ENCODE measurements at regions not wholly inside any gene's neighbourhood (a gene's known extent, or its start where the extent isn't known, plus 50 kb on each side); places are given as distances from the start of the nearest gene placed in this dataset.
"Not testable (repeated sequence)": the region's sequence is repeated elsewhere in the genome, so short reads cannot be mapped to it uniquely, and the experiment has no call there.

DNA sequence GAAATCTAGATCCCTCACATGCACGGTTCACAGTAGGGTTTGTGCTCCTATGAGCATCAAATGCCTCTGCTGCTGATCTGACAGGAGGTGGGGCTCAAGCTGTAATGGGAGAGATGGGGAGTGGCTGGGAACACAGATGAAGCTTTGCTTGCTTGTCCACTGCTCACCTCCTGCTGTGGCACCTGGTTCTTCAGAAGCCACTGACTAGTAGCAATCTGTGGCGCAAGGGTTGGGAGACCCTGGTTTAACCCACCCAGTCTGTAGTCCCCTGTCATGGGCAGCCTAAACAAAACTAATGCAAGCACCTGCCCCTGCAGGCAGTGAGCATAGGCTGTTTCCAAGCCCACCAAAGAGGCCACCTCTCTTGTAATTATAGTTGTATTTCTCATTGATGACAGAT lies 116.6 kb downstream of the SHOX start (continued):
- TF ChIP-seq, protein P1, sequence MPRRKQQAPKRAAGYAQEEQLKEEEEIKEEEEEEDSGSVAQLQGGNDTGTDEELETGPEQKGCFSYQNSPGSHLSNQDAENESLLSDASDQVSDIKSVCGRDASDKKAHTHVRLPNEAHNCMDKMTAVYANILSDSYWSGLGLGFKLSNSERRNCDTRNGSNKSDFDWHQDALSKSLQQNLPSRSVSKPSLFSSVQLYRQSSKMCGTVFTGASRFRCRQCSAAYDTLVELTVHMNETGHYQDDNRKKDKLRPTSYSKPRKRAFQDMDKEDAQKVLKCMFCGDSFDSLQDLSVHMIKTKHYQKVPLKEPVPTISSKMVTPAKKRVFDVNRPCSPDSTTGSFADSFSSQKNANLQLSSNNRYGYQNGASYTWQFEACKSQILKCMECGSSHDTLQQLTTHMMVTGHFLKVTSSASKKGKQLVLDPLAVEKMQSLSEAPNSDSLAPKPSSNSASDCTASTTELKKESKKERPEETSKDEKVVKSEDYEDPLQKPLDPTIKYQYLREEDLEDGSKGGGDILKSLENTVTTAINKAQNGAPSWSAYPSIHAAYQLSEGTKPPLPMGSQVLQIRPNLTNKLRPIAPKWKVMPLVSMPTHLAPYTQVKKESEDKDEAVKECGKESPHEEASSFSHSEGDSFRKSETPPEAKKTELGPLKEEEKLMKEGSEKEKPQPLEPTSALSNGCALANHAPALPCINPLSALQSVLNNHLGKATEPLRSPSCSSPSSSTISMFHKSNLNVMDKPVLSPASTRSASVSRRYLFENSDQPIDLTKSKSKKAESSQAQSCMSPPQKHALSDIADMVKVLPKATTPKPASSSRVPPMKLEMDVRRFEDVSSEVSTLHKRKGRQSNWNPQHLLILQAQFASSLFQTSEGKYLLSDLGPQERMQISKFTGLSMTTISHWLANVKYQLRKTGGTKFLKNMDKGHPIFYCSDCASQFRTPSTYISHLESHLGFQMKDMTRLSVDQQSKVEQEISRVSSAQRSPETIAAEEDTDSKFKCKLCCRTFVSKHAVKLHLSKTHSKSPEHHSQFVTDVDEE (CRISPR knock-in tag; IDR thresholded peaks at IDR 0.05) = no peak

DNA sequence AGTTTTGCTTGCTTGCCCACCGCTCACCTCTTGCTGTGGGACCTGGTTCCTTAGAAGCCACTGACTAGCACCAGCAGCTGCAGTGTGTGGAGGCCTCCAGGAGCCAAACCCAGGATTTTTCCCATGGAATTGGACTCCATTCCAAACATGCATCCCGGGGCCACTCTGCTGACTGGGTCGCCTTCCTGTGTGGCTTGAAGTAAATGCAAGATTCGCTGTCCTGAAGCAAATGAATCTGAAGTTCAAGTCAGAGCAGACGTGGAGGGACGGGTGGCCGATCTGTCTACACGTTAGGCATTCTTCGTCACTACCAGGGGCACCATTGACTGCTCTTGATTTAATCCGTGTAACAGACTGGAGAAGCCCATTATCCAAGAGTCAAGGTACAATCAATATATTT lies 109.0 kb downstream of the SHOX start:
- TF ChIP-seq CSDC2 (CRISPR knock-in tag; IDR thresholded peaks at IDR 0.05) (no peak), ZNF8 (CRISPR knock-in tag; IDR thresholded peaks at IDR 0.05) (no peak), TOX (CRISPR knock-in tag; IDR thresholded peaks at IDR 0.05; ENCODE audit: borderline replicate concordance) (no peak), ZFP30 (CRISPR knock-in tag; IDR thresholded peaks at IDR 0.05) (no peak), RARB (CRISPR knock-in tag; IDR thresholded peaks at IDR 0.05) (no peak), ZNF565 (CRISPR knock-in tag; conservative IDR thresholded peaks at IDR 0.05; ENCODE audit: low read depth) (no peak), ESRRG (CRISPR knock-in tag; IDR thresholded peaks at IDR 0.05) (no peak), TCF4 (CRISPR knock-in tag; IDR thresholded peaks at IDR 0.05; ENCODE audit: borderline replicate concordance) (no peak), PPARA (CRISPR knock-in tag; IDR thresholded peaks at IDR 0.05; ENCODE audit: borderline replicate concordance) (no peak), BACH2 (CRISPR knock-in tag; IDR thresholded peaks at IDR 0.05; ENCODE audit: borderline replicate concordance) (no peak), ZFP3 (CRISPR knock-in tag; IDR thresholded peaks at IDR 0.05) (no peak), ISL1 (CRISPR knock-in tag; IDR thresholded peaks at IDR 0.05) (no peak), GLIS3 (CRISPR knock-in tag; IDR thresholded peaks at IDR 0.05) (no peak), OSR1 (CRISPR knock-in tag; IDR thresholded peaks at IDR 0.05) (no peak), ZNF70 (CRISPR knock-in tag; IDR thresholded peaks at IDR 0.05) (no peak), ARNTL (CRISPR knock-in tag; IDR thresholded peaks at IDR 0.05; ENCODE audit: borderline replicate concordance, low read depth) (no peak)
- TF ChIP-seq, protein P1 (CRISPR knock-in tag; IDR thresholded peaks at IDR 0.05) = no peak
- TF ChIP-seq, protein P2, sequence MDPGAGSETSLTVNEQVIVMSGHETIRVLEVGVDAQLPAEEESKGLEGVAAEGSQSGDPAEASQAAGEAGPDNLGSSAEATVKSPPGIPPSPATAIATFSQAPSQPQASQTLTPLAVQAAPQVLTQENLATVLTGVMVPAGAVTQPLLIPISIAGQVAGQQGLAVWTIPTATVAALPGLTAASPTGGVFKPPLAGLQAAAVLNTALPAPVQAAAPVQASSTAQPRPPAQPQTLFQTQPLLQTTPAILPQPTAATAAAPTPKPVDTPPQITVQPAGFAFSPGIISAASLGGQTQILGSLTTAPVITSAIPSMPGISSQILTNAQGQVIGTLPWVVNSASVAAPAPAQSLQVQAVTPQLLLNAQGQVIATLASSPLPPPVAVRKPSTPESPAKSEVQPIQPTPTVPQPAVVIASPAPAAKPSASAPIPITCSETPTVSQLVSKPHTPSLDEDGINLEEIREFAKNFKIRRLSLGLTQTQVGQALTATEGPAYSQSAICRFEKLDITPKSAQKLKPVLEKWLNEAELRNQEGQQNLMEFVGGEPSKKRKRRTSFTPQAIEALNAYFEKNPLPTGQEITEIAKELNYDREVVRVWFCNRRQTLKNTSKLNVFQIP (CRISPR knock-in tag; IDR thresholded peaks at IDR 0.05; ENCODE audit: borderline replicate concordance, low read depth) = no peak
- TF ChIP-seq, protein P3, sequence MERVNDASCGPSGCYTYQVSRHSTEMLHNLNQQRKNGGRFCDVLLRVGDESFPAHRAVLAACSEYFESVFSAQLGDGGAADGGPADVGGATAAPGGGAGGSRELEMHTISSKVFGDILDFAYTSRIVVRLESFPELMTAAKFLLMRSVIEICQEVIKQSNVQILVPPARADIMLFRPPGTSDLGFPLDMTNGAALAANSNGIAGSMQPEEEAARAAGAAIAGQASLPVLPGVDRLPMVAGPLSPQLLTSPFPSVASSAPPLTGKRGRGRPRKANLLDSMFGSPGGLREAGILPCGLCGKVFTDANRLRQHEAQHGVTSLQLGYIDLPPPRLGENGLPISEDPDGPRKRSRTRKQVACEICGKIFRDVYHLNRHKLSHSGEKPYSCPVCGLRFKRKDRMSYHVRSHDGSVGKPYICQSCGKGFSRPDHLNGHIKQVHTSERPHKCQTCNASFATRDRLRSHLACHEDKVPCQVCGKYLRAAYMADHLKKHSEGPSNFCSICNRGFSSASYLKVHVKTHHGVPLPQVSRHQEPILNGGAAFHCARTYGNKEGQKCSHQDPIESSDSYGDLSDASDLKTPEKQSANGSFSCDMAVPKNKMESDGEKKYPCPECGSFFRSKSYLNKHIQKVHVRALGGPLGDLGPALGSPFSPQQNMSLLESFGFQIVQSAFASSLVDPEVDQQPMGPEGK (CRISPR knock-in tag; IDR thresholded peaks at IDR 0.05; ENCODE audit: borderline replicate concordance) = no peak
- no peak for ATAC-seq

DNA sequence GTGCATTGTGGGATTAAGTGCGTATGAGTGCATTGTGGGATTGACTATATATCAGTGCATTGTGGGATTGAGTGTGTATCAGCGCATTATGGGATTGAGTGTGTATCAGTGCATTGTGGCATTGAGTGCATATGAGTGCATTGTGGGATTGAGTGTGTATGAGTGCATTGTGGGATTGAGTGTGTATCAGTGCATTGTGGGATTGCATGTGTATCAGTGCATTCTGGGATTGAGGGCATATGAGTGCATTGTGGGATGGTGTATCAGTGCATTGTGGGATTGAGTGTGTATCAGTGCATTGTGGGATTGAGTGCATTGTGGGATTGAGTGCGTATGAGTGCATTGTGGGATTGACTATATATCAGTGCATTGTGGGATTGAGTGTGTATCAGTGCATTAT lies 106.4 kb downstream of the SHOX start:
- not testable (repeated sequence) for ATAC-seq

DNA sequence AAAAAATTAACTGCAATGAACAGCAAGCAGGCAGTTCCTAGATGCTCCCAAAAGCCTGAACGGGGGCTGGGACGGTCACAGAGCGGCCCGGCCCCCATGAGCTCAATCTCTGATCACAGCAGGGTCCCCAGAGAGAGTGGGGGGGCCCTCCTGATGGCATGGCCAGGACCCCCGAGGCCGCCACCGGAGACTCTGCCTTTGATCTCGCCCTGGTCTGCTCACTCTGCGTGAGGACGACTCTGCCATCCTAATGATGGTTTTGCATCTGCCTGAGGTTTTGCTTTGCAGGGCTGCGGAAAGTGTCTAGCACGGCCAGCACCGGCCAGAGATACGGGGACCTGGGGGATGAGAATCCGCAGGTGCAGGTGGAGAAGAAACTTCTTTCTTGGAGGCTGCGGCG lies 103.8 kb downstream of the SHOX start:
- TF ChIP-seq ARNTL (CRISPR knock-in tag; IDR thresholded peaks at IDR 0.05; ENCODE audit: borderline replicate concordance, low read depth) (no peak), BACH2 (CRISPR knock-in tag; IDR thresholded peaks at IDR 0.05; ENCODE audit: borderline replicate concordance) (no peak), ZFP3 (CRISPR knock-in tag; IDR thresholded peaks at IDR 0.05) (no peak)
- TF ChIP-seq, protein P4, sequence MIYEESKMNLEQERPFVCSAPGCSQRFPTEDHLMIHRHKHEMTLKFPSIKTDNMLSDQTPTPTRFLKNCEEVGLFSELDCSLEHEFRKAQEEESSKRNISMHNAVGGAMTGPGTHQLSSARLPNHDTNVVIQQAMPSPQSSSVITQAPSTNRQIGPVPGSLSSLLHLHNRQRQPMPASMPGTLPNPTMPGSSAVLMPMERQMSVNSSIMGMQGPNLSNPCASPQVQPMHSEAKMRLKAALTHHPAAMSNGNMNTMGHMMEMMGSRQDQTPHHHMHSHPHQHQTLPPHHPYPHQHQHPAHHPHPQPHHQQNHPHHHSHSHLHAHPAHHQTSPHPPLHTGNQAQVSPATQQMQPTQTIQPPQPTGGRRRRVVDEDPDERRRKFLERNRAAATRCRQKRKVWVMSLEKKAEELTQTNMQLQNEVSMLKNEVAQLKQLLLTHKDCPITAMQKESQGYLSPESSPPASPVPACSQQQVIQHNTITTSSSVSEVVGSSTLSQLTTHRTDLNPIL (CRISPR knock-in tag; IDR thresholded peaks at IDR 0.05; ENCODE audit: low read depth) = no peak
- TF ChIP-seq, protein P1 (CRISPR knock-in tag; IDR thresholded peaks at IDR 0.05) = no peak
- ATAC-seq = no peak
